OCI-M1 (cell line): ENCODE measurements at regions not wholly inside any gene's neighbourhood (a gene's known extent, or its start where the extent isn't known, plus 50 kb on each side); places are given as distances from the start of the nearest gene placed in this dataset.
"Not testable (repeated sequence)": the region's sequence is repeated elsewhere in the genome, so short reads cannot be mapped to it uniquely, and the experiment has no call there.

ENCODE experiments used
- DNase-seq: peaks from one replicate; lab custom pipeline; 2025; lab: John Stamatoyannopoulos, UW

DNA sequence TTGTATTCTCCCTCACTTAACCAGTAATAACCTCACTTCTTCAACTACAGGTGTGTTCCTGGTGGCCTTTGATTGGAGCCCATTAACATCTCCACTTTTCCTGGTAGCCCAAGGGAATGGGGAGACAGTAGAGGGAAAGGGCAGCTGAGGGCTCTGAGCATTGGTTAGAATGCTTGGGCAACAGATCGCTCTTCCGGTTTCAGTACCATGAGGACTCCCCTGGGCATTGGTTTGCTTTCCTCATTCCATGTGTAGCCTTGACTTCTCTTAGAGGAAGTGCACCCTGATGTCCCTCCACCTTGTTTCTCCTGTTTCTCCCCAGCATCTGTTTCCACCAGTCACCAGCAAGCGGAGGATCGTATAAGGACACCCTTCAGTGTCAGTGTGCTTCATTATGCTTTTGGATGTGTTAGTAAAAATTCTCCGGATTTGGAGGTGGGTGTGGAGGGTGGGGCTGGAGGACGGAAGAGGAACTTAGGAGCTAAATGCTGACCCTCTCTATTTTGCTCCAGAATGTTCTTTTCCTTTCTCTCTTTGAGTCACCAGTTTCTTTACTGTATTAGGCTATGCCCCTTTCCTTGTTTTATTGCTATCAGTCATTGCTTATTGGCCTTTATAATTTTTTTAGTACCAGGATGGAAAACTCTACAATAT, 50.6 kb upstream of the ZNG1B start:
- not testable (repeated sequence) for DNase-seq

GRCh38 chr2:113379621-113380020, 57.9 kb upstream of the ZNG1B start:
- not testable (repeated sequence) for DNase-seq

DNA sequence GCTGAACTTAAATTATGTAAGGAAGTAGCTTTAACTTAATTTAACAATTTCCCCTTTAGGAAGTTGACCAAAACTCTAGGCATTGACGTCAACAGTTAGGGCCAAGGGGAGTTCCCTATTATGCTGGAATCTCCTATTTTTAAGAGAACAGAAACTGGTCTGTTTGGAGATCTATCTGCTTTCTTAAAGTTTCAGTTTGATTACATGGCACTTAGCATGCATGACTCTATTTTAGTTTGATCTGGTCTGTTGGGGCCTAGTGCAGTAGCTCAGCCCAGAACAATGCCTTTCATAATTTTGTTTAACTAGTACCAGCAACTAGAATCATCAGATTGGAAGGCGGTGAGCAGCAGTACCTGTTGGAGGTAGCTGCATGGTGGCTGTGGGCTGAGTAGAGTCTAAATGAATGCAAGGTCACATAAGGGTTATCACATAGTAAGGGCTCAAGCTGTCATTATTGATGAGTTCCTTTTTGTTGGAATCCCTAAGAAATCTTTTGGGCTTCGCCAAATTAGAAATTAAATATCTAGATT, 60.5 kb upstream of the ZNG1B start:
- DNase-seq, result no peak

GRCh38 chr2:113376253-113376912, 61.1 kb upstream of the ZNG1B start:
- DNase-seq, result no peak

DNA sequence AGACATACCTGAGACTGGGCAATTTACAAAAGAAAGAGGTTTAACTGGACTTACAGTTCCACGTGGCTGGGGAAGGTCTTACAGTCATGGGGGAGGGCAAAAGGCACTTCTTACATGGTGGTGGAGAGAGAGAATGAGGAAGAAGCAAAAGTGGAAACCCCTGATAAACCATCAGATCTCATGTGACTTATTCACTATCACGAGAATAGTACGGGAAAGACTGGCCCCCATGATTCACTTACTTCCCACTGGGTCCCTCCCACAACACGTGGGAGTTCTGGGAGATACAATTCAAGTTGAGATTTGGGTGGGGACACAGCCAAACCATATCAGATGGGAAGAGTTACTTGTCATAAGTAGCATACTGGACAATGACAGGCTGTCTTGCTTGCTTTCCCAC, 62.6 kb upstream of the ZNG1B start:
- not testable (repeated sequence) for DNase-seq

- DNase-seq, result not testable (repeated sequence)
Measured at GRCh38 chr2:113372258-113372834, 65.1 kb upstream of the ZNG1B start.

- no peak for DNase-seq
Measured at GRCh38 chr2:113370478-113371091, 66.9 kb upstream of the ZNG1B start.

- DNase-seq, result no peak
Measured at GRCh38 chr2:113370030-113370429, 67.5 kb upstream of the ZNG1B start.

GRCh38 chr2:113368581-113368980, 68.9 kb upstream of the ZNG1B start:
- not testable (repeated sequence) for DNase-seq

GRCh38 chr2:113366821-113367220, 70.7 kb upstream of the ZNG1B start:
- not testable (repeated sequence) for DNase-seq

GRCh38 chr2:113365791-113366190, 71.7 kb upstream of the ZNG1B start:
- DNase-seq, result not testable (repeated sequence)

- not testable (repeated sequence) for DNase-seq
Measured at GRCh38 chr2:113365290-113365689, 72.2 kb upstream of the ZNG1B start.

GRCh38 chr2:113361051-113361450, 76.4 kb upstream of the ZNG1B start:
- DNase-seq, result no peak

DNA sequence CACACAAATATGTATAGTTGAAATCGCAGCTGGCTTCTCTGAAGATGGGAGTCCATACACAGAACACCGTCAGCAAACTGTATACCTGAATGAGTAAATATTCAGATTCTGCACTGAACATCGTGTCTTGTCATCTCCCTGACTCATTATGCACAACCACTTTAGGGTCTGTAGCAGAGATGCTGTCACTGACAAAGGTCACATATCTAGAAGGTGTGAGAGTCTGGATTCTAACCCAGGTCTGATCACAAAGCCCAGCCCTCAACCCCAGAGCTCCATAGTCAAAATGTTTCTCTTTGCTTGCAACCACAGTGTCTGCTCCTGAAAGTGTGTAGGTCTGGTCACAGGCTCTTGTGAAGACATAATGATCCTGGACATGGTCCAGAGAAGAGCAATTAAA, 78.3 kb upstream of the PAX8 start:
- no peak for DNase-seq

DNA sequence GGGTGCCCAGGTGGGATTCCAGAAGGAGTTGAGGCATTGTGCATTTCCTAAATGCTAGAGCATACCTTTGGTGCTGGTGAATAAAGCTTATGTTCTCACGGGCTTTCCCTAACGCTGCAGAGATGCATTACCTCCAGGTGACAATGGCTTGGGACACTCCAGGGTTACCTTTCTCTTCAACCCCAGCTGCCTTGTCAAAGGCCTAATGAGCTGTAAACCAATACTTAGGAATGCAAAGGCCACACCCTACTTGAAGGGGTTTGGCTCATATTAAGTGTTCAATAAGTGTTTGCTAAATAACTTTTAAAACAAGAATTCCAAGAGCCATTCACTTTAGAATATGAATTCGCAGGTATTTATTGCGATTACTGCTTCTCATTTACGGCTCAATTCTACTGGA, 77.6 kb upstream of the PAX8 start:
- DNase-seq, result not testable (repeated sequence)

DNA sequence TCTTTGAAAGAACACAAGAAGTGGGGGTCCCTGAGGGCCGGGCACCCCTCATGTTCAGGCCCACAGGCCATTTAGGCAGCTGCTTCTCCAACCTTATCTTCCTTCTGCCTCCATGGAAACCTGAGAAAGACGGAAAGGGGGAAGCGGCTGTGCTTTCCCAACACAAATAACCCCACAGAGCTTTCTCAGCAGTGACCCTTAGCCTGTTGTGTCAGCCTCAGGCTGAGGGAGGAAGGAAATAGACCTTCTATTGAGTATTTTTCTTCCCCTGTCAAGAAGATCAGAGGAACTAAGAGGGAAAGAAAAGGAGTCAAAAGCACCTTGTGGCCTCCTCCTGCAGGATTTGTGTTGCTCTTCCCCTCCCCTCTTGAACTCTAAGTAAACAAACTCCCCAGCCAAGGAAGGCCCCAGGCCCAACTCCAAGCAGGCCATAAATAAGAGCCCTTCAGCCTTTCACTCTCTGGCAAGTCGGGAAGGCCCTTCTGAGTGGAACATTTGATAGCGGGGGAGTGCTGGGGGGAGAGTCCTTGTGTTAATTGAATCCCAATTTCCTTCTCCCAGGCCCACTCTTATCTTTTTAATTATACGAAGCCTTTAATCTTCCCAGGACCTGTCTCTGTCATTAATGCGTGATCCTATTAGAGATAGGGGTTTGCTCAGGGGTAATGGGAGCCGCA, 76.8 kb upstream of the PAX8 start:
- not testable (repeated sequence) for DNase-seq

DNA sequence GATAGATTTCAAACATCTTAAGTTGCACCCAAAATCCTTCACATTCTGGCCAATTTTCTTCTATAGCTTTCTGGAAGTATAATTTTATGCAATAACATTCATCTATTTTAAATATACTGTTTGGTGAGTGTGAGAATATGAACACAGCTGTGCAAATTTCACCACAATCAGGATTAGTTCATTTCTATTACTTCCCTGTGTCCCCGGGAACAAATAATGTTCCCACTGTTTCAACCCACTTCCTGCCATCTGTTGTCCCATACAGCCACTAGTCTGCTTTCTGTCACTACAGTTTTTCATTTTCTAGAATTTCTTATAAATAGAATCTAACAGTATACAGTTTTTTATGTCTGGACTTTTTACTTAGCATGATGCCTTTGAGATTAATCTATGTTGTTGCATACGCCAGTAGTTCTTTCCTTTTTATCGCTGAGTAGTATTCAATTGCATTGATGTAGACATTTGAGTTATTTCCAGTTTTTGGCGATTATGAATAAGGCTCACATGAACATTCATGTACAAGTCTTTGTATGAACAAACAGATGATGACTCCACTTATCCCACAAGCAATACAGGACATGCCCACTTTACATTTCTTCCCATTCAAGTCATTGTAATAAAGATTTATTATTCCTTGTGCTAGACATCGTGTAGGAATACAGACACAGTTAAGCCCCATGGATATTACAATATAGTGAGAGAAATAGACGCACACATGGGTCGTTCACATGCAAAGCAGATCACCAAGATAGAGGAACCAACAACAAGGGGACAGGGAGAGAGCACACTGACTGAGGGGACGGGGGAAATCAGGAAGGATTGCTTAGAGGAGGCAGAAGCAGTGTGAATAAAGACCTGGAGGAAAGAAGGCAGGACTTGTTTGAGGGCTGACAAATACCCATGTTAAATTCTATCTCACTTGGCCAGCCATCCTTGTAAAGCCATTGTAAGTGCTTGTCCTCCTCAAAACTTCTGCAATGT, 72.9 kb upstream of the PAX8 start:
- DNase-seq, result no peak

DNA sequence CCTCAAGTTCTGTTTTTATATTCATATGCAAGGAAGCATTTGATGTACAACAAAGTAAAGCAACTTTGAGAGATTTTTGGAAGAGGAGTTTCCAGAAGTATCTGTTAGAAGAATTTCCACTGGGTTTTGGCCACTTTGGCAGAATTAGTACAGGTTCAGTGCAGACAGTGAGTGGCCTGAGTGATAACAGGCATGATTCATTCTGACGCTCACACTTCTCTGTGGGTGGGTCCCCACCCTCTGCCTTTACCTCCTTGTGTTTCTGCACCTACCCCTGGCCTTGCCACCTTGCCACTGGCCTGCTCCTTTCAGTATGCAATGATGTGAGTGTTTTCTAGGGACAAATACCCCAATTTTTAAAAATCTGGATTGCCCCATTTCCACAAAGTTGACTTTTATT, 65.1 kb upstream of the PAX8 start:
- not testable (repeated sequence) for DNase-seq

- peak; percentile 27 for DNase-seq
Measured at GRCh38 chr2:113342650-113343049, 63.9 kb upstream of the PAX8 start.

GRCh38 chr2:113341870-113342253, 63.1 kb upstream of the PAX8 start:
- DNase-seq, result not testable (repeated sequence)
